Endothelial cell of umbilical vein (primary cell): ENCODE measurements at regions not wholly inside any gene's neighbourhood (a gene's known extent, or its start where the extent isn't known, plus 50 kb on each side); places are given as distances from the start of the nearest gene placed in this dataset.
A peak's percentile ranks its signal among the peaks of the same experiment; 100 is the strongest.

ENCODE experiments used
- BruUV-seq: library from RNA; stranded (reverse); fragments of 400-500 nt; replicated peaks from 2 replicates; lab custom pipeline; 2021; lab: Mats Ljungman, UMichigan
- CTCF ChIA-PET: fragments of 300-600, 350-600 bp; sonication (Branson Sonifier 250); formaldehyde crosslinking; loops from one replicate; lab custom pipeline; 2021; ENCODE audit warnings: antibody characterized with exemption, inconsistent platforms; lab: Charles Lee
- POLR2A ChIA-PET: fragments of 300-600, 350-600 bp; sonication (Branson Sonifier 250); formaldehyde crosslinking; loops from one replicate; lab custom pipeline; 2021; ENCODE audit warnings: antibody characterized with exemption, inconsistent platforms; lab: Charles Lee
- DNase-seq: peaks from one replicate; pipeline ENCODE4 v3.0.0-alpha.2; 2011; ENCODE audit warnings: low read depth, low spot score
- FAIRE-seq: peaks from 2 replicates; lab custom pipeline; 2011; peaks lifted over from hg19 to GRCh38; lab: Jason Lieb, UNC
- H2AFZ ChIP-seq: 2 replicates; pipeline ENCODE4 v1.6.0; 2012; ENCODE audit warnings: low read depth, low read length, control low read depth, inconsistent platforms
- H3K27ac ChIP-seq: 2 replicates; pipeline ENCODE4 v1.5.1; 2011; ENCODE audit warnings: low read depth, mild to moderate bottlenecking, control low read depth, low read length, moderate library complexity; ENCODE audit not compliant: insufficient read depth
- H3K27me3 ChIP-seq, 2 experiments: 2 replicates each; pipeline versions ENCODE4 v1.6.0 to v1.6.1; 2011; ENCODE audit warnings: low read length in 2 of 2, mixed read lengths in 1 of 2; ENCODE audit not compliant: control insufficient read depth in 2 of 2, insufficient read depth in 2 of 2
- H3K36me3 ChIP-seq, 2 experiments: 2 replicates in 1 of 2; 3 replicates in 1 of 2; pipeline ENCODE4 v1.5.1; 2011; ENCODE audit warnings: low read length in 2 of 2, mild to moderate bottlenecking in 1 of 2, moderate library complexity in 1 of 2; ENCODE audit not compliant: control insufficient read depth in 2 of 2, insufficient read depth in 2 of 2; ENCODE audit errors: extremely low read depth in 1 of 2
- H3K4me1 ChIP-seq: 3 replicates; pipeline ENCODE4 v1.5.1; 2011; ENCODE audit warnings: mild to moderate bottlenecking, low read length; ENCODE audit not compliant: control insufficient read depth, insufficient read depth; ENCODE audit errors: extremely low read depth
- H3K4me2 ChIP-seq: 2 replicates; pipeline ENCODE4 v1.6.1; 2011; ENCODE audit warnings: low read length, control low read depth, mixed read lengths; ENCODE audit not compliant: insufficient read depth
- H3K4me3 ChIP-seq, 3 experiments: fragments of 200-600 bp in 1 of 3; sonication (generic), shearing (Covaris generic) in 1 of 3; replicated peaks in 1 of 3; 2 replicates each; pipeline ENCODE4 v1.5.1; 2011 to 2016; ENCODE audit warnings: control low read depth in 3 of 3, low read length in 3 of 3, mild to moderate bottlenecking in 2 of 3, inconsistent platforms in 1 of 3, low read depth in 1 of 3, moderate library complexity in 1 of 3; ENCODE audit not compliant: insufficient read depth in 1 of 3
- H3K79me2 ChIP-seq: 2 replicates; pipeline ENCODE4 v1.6.0; 2012; ENCODE audit warnings: low read length, inconsistent platforms; ENCODE audit not compliant: control insufficient read depth, insufficient read depth
- H3K9ac ChIP-seq: replicated peaks from 2 replicates; pipeline ENCODE3; 2011; ENCODE audit warnings: low read length, control low read depth; ENCODE audit not compliant: insufficient read depth; ENCODE audit errors: extremely low read depth
- H3K9me1 ChIP-seq: replicated peaks from 3 replicates; pipeline ENCODE4 v1.6.0; 2011; ENCODE audit warnings: mild to moderate bottlenecking, low read length; ENCODE audit not compliant: control insufficient read depth, insufficient read depth; ENCODE audit errors: extremely low read depth
- H3K9me3 ChIP-seq: replicated peaks from 2 replicates; pipeline ENCODE4 v1.5.1; 2012; ENCODE audit warnings: low read length, inconsistent platforms; ENCODE audit not compliant: control insufficient read depth, insufficient read depth
- H4K20me1 ChIP-seq: replicated peaks from 2 replicates; pipeline ENCODE3; 2011; ENCODE audit warnings: mild to moderate bottlenecking, low read length; ENCODE audit not compliant: control insufficient read depth, insufficient read depth; ENCODE audit errors: extremely low read depth
- EZH2 ChIP-seq: IDR thresholded peaks from 2 replicates; pipeline ENCODE4 v1.6.1; 2012; ENCODE audit warnings: borderline replicate concordance, low read depth, mild to moderate bottlenecking, moderate library complexity, low read length, inconsistent platforms; ENCODE audit not compliant: severe bottlenecking
- FOS ChIP-seq: IDR thresholded peaks from 2 replicates; pipeline ENCODE4 v1.6.1; 2011; ENCODE audit warnings: mild to moderate bottlenecking, low read length, moderate library complexity, borderline replicate concordance; ENCODE audit not compliant: insufficient read depth
- GATA2 ChIP-seq: IDR thresholded peaks from 2 replicates; pipeline ENCODE4 v1.7.0; 2011; ENCODE audit warnings: low read depth, mild to moderate bottlenecking, moderate library complexity, mixed read lengths, low read length; ENCODE audit not compliant: insufficient read length, insufficient read depth
- JUN ChIP-seq: IDR thresholded peaks from 2 replicates; pipeline ENCODE4 v1.6.1; 2011; ENCODE audit warnings: borderline replicate concordance, low read depth; ENCODE audit not compliant: insufficient read length, insufficient read depth
- MYC ChIP-seq: IDR thresholded peaks from one replicate; pipeline ENCODE4 v1.6.1; 2011; ENCODE audit warnings: mild to moderate bottlenecking, low read depth, low read length
- POLR2A ChIP-seq: IDR thresholded peaks from 2 replicates; pipeline ENCODE4 v1.6.1; 2012; ENCODE audit warnings: low read depth, mild to moderate bottlenecking, control low read depth, low read length
- POLR2AphosphoS5 ChIP-seq: IDR thresholded peaks from 2 replicates; pipeline ENCODE4 v1.6.1; 2012; ENCODE audit warnings: low read depth, mild to moderate bottlenecking, control low read depth, low read length, moderate library complexity; ENCODE audit not compliant: insufficient read depth
- dilution Hi-C: fragments of 300-500 bp; cut with MboI; formaldehyde crosslinking; loops from one replicate; pipeline ENCODE4 v1.15.0; 2019; ENCODE audit warnings: low sequenced_read_pairs; ENCODE audit not compliant: extremely low pct_ligation_motif_present
- intact Hi-C: fragments of 100-400 bp; cut with micrococcal nuclease; formaldehyde crosslinking; loops from one replicate; pipeline ENCODE4 v1.10.0; 2022
- TF ChIP-seq, protein P1 (sequence below), 2 donors: IDR thresholded peaks; 1 replicate in 1 of 2; 2 replicates in 1 of 2; pipeline ENCODE4 v1.5.1; 2011; ENCODE audit warnings: low read length in 2 of 2, mild to moderate bottlenecking in 2 of 2, moderate library complexity in 2 of 2, control low read depth in 1 of 2, inconsistent platforms in 1 of 2, low read depth in 1 of 2; ENCODE audit not compliant: insufficient read depth in 1 of 2; ENCODE audit errors: extremely low read depth in 1 of 2
- TF ChIP-seq, protein P2 (sequence below): IDR thresholded peaks from 2 replicates; pipeline ENCODE4 v1.6.1; 2011; ENCODE audit not compliant: insufficient read depth, insufficient read length

DNA sequence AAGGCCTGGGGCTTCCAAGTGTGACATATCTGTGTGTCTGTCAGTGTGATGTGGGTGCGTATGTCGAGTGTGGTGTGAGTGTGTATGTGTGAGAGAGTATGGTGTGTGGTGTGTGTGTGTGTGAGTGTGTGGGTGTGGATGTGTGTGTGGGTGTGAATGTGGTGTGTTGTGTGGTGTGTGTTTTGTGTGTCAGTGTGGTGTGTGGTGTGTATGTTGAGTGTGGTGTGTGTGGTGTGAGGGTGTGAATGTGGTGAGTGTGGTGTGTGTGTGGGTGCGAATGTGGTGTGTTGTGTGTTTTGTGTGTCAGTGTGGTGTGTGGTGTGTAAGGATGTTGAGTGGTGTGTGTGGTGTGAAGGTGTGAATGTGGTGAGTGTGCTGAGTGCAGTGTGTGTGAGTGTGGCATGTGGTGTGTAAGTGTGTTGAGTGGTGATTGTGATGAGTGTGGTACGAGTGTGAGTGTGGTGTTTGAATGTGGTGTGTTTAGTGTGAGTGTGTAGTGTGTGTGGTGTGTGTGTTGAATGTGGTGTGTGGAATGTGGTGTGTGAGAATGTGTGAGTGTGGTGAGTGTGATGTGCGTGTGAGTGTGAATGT lies 61.6 kb upstream of the SORCS2 start:
- DNase-seq (no peak), FAIRE-seq (peak; percentile 66)
- Histone ChIP-seq H3K36me3 (no peaks in the 10 kb centered on the region), H3K9ac (no peak overlapping the region), H4K20me1 (no peaks in the 10 kb centered on the region), H3K4me1 (no peaks in the 10 kb centered on the region), H2AFZ (no peak overlapping the region), H3K9me1 (no peaks in the 10 kb centered on the region), H3K4me2 (no peak overlapping the region), H3K27ac (no peak overlapping the region), H3K27me3 (no peaks in the 10 kb centered on the region), H3K4me3 (no peak overlapping the region), H3K79me2 (no peaks in the 10 kb centered on the region), H3K9me3 (no peaks in the 10 kb centered on the region)
- BruUV-seq: no TSS peak
- dilution Hi-C loops (no loop called here), intact Hi-C loops (no loop called here)
- no peak for TF ChIP-seq POLR2AphosphoS5
- no peak for TF ChIP-seq POLR2A
- TF ChIP-seq MYC: no peak
- CTCF ChIA-PET: no interaction called here
- POLR2A ChIA-PET: no interaction called here

DNA sequence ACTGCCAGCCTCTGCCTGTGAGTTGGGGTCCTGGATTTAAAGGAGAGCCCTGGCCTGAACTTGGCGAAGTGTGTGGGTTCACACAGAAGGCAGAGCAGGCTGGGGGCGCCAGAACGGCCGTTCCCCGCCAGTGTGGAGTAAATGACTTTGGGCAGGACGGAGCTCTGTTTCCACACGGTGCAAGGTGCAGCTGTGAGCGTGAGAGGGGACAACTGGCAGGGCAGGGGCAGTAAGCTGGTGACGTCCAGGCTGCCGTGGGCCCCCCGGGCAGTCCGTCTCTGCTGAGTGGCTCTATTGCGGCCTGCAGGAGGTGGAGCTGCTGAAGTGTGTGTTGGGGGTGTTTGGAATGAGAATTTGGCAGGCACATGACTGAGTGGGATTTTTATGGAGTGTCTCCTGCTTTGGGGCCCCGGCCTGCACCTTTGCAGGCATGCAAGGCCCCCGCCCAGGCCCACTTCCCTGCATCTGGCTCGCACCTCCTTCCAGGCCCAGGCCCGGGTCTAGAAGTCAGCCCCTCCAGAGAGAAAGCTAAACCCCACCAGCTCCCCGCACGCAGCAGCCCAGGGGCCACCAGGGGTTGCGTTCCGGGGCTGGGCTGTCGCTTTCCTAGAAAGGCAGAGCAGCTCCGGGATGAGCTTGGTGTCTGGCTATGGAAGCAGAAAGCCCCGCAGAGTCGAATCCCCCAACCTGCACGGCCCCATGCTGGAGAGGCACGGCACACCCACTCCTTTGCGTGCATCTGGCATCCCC lies 62.2 kb upstream of the GRPEL1 start:
- H3K79me2 ChIP-seq: no peaks in the 10 kb centered on the region
- no peak overlapping the region for H3K4me2 ChIP-seq
- no peak overlapping the region for H3K27ac ChIP-seq
- H3K4me3 ChIP-seq: no peak overlapping the region
- H3K4me1 ChIP-seq: no peaks in the 10 kb centered on the region
- no peak overlapping the region for H2AFZ ChIP-seq
- FAIRE-seq (no peak), DNase-seq (no peak)
- CTCF ChIA-PET: no interaction called here
- H3K9ac ChIP-seq: no peak overlapping the region
- H3K27me3 ChIP-seq: no peaks in the 10 kb centered on the region
- no peaks in the 10 kb centered on the region for H3K9me1 ChIP-seq
- POLR2A ChIA-PET: no interaction called here
- no TSS peak for BruUV-seq
- H3K9me3 ChIP-seq: no peaks in the 10 kb centered on the region
- no peaks in the 10 kb centered on the region for H3K36me3 ChIP-seq
- TF ChIP-seq GATA2 (no peak), JUN (no peak), POLR2A (no peak), FOS (no peak), POLR2AphosphoS5 (no peak), EZH2 (no peak), MYC (no peak)
- TF ChIP-seq, protein P1, sequence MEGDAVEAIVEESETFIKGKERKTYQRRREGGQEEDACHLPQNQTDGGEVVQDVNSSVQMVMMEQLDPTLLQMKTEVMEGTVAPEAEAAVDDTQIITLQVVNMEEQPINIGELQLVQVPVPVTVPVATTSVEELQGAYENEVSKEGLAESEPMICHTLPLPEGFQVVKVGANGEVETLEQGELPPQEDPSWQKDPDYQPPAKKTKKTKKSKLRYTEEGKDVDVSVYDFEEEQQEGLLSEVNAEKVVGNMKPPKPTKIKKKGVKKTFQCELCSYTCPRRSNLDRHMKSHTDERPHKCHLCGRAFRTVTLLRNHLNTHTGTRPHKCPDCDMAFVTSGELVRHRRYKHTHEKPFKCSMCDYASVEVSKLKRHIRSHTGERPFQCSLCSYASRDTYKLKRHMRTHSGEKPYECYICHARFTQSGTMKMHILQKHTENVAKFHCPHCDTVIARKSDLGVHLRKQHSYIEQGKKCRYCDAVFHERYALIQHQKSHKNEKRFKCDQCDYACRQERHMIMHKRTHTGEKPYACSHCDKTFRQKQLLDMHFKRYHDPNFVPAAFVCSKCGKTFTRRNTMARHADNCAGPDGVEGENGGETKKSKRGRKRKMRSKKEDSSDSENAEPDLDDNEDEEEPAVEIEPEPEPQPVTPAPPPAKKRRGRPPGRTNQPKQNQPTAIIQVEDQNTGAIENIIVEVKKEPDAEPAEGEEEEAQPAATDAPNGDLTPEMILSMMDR (IDR thresholded peaks at IDR 0.05; ENCODE audit: extremely low read depth in 1 of 2, insufficient read depth in 1 of 2, low read depth in 1 of 2, low read length in 2 of 2): no peak
- TF ChIP-seq, protein P2, sequence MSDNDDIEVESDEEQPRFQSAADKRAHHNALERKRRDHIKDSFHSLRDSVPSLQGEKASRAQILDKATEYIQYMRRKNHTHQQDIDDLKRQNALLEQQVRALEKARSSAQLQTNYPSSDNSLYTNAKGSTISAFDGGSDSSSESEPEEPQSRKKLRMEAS: no peak
- dilution Hi-C loops: no loop called here
- intact Hi-C loops: no loop called here
- H4K20me1 ChIP-seq: no peaks in the 10 kb centered on the region
